GM19467 (cell line): ENCODE measurements at regions not wholly inside any gene's neighbourhood (a gene's known extent, or its start where the extent isn't known, plus 50 kb on each side); places are given as distances from the start of the nearest gene placed in this dataset.

ENCODE experiments used
- ATAC-seq: cut with Tn5 transposase; IDR thresholded peaks from one replicate; pipeline ENCODE4 v1.9.1; 2021; ENCODE audit warnings: mild to moderate bottlenecking, moderate library complexity; ENCODE audit not compliant: unreplicated experiment

GRCh38 chr11:36719358-36720107, 121.5 kb upstream of the RAG2 start:
- ATAC-seq = no peak

DNA sequence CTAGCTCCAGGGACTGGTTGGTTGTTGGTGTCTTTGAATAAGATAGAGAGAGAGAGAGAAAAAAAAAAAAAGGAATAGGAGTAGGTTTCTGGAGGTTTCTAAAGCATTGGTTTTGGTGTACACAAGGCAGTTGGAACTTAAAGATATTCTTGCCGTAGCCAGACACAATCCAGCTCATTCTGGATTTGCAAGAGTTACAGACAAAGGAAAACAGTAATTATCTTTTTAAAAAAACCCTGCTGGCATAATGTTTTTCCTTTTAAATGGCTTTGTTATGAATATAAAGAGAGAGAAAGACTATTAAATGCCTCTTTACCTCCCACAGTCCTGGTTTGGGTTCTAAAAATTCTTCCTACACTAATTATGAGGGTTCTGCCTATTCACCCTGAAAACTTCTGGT, 120.4 kb upstream of the RAG2 start:
- no peak for ATAC-seq

DNA sequence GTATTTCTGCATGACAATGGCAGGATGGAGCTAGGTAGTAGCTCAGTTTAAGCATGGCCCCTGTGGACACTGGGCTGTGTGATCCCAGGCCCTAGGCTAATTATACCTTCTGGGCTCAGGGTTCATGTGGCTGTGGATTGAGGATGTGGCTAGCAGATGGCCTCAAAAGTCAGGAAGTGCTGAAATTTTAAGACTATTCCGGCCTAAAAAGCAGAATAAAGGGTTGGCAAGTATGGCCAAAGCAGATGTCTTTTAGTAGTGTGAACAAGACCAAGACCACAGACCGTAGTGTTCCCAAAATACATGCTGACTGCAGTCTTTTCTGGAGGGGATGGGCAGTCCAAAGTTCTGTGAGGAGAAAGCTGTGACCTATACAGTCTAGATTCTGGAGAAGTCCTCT, 115.7 kb upstream of the RAG2 start:
- no peak for ATAC-seq

GRCh38 chr11:36711104-36711825, 113.2 kb upstream of the RAG2 start:
- no peak for ATAC-seq
